ENCODE measurements at regions not wholly inside any gene's neighbourhood (a gene's known extent, or its start where the extent isn't known, plus 50 kb on each side); places are given as distances from the start of the nearest gene placed in this dataset.

DNA sequence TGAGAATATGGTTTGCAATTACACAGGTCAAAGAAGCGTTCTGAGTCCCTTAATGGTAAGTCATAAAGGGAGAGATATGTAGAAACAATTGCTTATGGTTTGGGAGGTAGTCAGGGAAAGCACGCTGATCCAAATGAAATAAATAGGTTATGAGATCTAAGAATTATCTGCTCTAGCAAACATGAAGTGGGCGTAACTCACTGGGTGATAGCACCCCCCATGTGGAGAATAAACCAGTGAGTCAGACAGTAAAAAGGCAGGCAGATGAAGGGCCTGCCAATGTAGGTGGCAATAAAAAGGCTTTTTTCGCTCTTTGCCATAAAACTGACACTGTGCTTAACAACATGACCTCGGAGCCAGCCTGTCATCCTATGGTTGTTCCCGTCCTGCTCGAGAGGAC lies 306.9 kb downstream of the GLRX3 start:
- no peak overlapping the region for H3K4me2 ChIP-seq
- TF ChIP-seq NR3C1 (IDR thresholded peaks at IDR 0.05) (no peak), JUNB (IDR thresholded peaks at IDR 0.05) (no peak), FOXS1 (CRISPR knock-in tag; IDR thresholded peaks at IDR 0.05) (no peak), GATA3 (IDR thresholded peaks at IDR 0.05; ENCODE audit: borderline replicate concordance) (no peak), PBX3 (IDR thresholded peaks at IDR 0.05) (no peak), EHF (CRISPR knock-in tag; IDR thresholded peaks at IDR 0.05) (no peak)
- TF ChIP-seq, protein P1, sequence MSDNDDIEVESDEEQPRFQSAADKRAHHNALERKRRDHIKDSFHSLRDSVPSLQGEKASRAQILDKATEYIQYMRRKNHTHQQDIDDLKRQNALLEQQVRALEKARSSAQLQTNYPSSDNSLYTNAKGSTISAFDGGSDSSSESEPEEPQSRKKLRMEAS (IDR thresholded peaks at IDR 0.05): no peak
- H3K4me3 ChIP-seq: no peak overlapping the region
- no peak for ATAC-seq
- ChIA-PET POLR2A (no interaction called here), CTCF (no interaction called here)
- 4% methylated on average over 7 of the region's 7 CpGs for WGBS (ENCODE audit: missing lambda C conversion rate)
- no peak for DNase-seq (ENCODE audit: low read depth in 1 of 2, low spot score in 1 of 2)
- FAIRE-seq: no peak
- no peak overlapping the region for H3K27ac ChIP-seq
- no peaks in the 10 kb centered on the region for H3K4me1 ChIP-seq
- no peaks in the 10 kb centered on the region for H3K9me3 ChIP-seq

DNA sequence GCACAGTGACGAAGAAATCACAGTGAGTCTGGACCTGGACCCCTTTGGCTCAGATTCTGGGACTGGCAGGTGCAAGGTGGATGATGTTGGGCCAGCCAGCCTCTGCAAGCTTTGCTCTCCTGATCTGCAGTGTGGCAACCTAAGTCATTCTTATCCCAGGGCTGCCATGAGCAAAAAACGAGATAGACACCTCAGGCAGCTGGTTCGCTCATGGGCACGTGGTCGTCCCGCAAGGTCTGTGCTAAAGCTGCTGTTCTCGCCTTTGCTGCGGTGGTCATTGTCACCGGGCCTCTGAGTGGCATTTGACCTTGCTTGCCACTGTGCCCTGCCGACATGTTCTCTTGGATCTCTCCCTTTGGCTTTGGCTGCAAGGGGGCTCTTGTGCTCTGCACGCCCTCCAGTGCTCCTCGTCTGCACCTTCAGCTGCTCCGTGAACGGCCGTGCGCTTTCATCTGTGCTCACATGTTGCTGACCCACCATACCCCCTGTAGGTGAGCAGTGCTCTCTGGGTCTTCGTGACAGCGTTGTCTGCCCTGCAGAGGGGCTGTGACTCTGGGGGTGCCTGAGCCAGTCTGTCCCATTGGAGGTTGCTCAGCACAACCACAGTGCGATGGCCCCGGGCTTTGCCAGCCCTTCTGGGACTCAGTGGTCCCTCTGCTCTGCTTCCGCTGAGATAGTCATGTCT lies 317.0 kb downstream of the GLRX3 start:
- FAIRE-seq (no peak), DNase-seq (ENCODE audit: low read depth in 1 of 2, low spot score in 1 of 2) (no peak), ATAC-seq (no peak)
- H3K9me3 ChIP-seq: no peaks in the 10 kb centered on the region; the same call in 2 of the 3 replicates
- H3K4me3 ChIP-seq: no peak overlapping the region
- no peaks in the 10 kb centered on the region for H3K4me1 ChIP-seq
- H3K4me2 ChIP-seq: no peak overlapping the region
- no peak overlapping the region for H3K27ac ChIP-seq
- TF ChIP-seq, protein P2, sequence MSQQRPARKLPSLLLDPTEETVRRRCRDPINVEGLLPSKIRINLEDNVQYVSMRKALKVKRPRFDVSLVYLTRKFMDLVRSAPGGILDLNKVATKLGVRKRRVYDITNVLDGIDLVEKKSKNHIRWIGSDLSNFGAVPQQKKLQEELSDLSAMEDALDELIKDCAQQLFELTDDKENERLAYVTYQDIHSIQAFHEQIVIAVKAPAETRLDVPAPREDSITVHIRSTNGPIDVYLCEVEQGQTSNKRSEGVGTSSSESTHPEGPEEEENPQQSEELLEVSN (IDR thresholded peaks at IDR 0.05; ENCODE audit: borderline replicate concordance, low read depth): no peak
- no peak for TF ChIP-seq HOXB5 (CRISPR knock-in tag; IDR thresholded peaks at IDR 0.05)
- TF ChIP-seq NPAS2 (CRISPR knock-in tag; IDR thresholded peaks at IDR 0.05; ENCODE audit: borderline replicate concordance): no peak
- TF ChIP-seq PBX3 (IDR thresholded peaks at IDR 0.05): no peak
- TF ChIP-seq, protein P1 (IDR thresholded peaks at IDR 0.05): no peak
- TF ChIP-seq MYC (IDR thresholded peaks at IDR 0.05; ENCODE audit: borderline replicate concordance, low read length): no peak
- TF ChIP-seq, protein P3, sequence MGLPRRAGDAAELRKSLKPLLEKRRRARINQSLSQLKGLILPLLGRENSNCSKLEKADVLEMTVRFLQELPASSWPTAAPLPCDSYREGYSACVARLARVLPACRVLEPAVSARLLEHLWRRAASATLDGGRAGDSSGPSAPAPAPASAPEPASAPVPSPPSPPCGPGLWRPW (IDR thresholded peaks at IDR 0.05): no peak
- no peak for TF ChIP-seq EHMT2 (IDR thresholded peaks at IDR 0.05; ENCODE audit: low read depth)
- TF ChIP-seq SREBF2 (IDR thresholded peaks at IDR 0.05): no peak
- TF ChIP-seq CTCF (IDR thresholded peaks at IDR 0.05): no peak
- ChIA-PET CTCF (no interaction called here), POLR2A (no interaction called here)
- WGBS (ENCODE audit: missing lambda C conversion rate): 18% methylated on average over 17 of the region's 21 CpGs

DNA sequence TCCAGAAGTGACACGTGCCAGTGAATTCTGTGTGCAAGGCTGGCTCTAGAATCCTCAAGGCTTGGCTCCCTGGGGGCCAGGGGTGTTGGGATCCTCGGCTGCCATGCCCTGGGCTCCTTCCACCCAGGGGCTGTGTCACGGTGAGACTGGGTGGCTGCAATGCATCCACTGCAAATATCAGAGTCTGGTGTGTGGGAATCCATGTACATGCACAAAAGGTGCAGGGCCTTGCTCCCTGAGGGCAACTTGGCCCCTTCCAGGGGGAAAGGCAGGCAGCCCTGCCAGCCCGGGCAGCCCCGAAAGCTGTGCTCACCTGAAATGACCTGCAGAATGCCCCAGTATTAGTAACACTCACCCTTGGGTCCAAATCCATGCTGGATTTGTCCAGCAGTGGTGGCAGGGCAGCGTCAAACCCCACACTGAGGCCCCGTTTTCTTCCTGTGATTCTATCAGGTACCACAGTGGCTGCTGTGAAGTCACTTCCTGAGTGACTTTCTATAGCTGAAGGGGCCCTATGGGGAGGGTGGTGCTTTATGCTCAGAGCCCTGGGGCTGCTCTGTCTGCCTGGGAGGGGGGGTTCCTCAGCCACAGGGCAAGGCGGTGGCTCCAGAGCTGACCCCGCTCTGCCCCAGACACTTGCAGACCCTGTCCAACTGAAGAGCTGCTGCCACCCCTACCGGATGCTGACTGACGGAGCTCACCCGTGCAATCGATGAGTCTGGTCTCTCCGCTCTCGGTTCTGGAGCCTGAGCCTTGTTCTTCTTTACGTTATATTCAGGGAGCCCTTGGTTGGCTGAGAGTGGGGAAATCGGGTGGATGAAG lies 317.7 kb downstream of the GLRX3 start:
- Histone ChIP-seq H3K4me1 (no peaks in the 10 kb centered on the region), H3K9me3 (no peaks in the 10 kb centered on the region; the same call in 2 of the 3 replicates), H3K4me2 (no peak overlapping the region), H3K4me3 (no peak overlapping the region), H3K27ac (no peak overlapping the region)
- FAIRE-seq: no peak
- TF ChIP-seq BHLHE40 (IDR thresholded peaks at IDR 0.05; ENCODE audit: low read depth, low read length): no peak
- TF ChIP-seq EP300 (IDR thresholded peaks at IDR 0.05): no peak
- TF ChIP-seq ELK1 (IDR thresholded peaks at IDR 0.05; ENCODE audit: low read depth, low read length): no peak
- no peak for TF ChIP-seq CHD2 (IDR thresholded peaks at IDR 0.05; ENCODE audit: low read length, partially characterized antibody)
- no peak for TF ChIP-seq NR3C1 (IDR thresholded peaks at IDR 0.05)
- TF ChIP-seq RNF2 (IDR thresholded peaks at IDR 0.05; ENCODE audit: borderline replicate concordance, low read depth): no peak
- no peak for TF ChIP-seq HOXA7 (CRISPR knock-in tag; IDR thresholded peaks at IDR 0.05)
- no peak for TF ChIP-seq HOXB5 (CRISPR knock-in tag; IDR thresholded peaks at IDR 0.05)
- TF ChIP-seq MAZ (IDR thresholded peaks at IDR 0.05; ENCODE audit: borderline replicate concordance, low read depth, low read length): no peak
- ATAC-seq: no peak
- no peak for DNase-seq (ENCODE audit: low read depth in 1 of 2, low spot score in 1 of 2)
- CTCF ChIA-PET: no interaction called here
- WGBS (ENCODE audit: missing lambda C conversion rate): under 1% methylated on average over 11 of the region's 17 CpGs
- POLR2A ChIA-PET: no interaction called here

Data from A549 (cell line).